ENCODE measurements at regions not wholly inside any gene's neighbourhood (a gene's known extent, or its start where the extent isn't known, plus 50 kb on each side); places are given as distances from the start of the nearest gene placed in this dataset.

DNA sequence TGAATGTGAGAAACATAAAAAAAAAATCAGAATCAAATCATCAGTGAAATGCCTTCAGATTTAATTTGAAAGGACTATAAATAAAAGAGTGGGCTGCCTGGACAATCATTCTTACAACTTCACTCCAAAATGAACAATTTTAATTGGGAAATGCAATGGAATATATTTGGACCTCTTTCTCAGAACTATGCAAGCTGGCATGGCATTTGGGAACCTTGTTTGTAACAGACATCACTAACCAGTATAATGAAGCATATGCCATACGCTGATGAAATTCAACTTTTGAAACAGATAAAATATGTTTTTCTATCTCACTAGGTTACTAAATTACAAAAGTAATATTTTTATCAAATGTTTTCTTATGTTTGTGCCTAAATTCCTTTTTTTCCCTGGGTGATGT is 64.2 kb upstream of the FAM216B start:
- TF ChIP-seq, protein P1, sequence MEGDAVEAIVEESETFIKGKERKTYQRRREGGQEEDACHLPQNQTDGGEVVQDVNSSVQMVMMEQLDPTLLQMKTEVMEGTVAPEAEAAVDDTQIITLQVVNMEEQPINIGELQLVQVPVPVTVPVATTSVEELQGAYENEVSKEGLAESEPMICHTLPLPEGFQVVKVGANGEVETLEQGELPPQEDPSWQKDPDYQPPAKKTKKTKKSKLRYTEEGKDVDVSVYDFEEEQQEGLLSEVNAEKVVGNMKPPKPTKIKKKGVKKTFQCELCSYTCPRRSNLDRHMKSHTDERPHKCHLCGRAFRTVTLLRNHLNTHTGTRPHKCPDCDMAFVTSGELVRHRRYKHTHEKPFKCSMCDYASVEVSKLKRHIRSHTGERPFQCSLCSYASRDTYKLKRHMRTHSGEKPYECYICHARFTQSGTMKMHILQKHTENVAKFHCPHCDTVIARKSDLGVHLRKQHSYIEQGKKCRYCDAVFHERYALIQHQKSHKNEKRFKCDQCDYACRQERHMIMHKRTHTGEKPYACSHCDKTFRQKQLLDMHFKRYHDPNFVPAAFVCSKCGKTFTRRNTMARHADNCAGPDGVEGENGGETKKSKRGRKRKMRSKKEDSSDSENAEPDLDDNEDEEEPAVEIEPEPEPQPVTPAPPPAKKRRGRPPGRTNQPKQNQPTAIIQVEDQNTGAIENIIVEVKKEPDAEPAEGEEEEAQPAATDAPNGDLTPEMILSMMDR (conservative IDR thresholded peaks at IDR 0.05; ENCODE audit: low read depth, low read length), result no peak
- no peak for TF ChIP-seq EZH2 (IDR thresholded peaks at IDR 0.05; ENCODE audit: low read length, unreplicated experiment)

All from PC-3 (cell line).